HepG2 (cell line): ENCODE measurements at regions not wholly inside any gene's neighbourhood (a gene's known extent, or its start where the extent isn't known, plus 50 kb on each side); places are given as distances from the start of the nearest gene placed in this dataset.

Experiments used
- ATAC-seq: fragments of 200-7000 bp; cut with Tn5 transposase; 3 replicates; pipeline ENCODE4 v1.9.1; 2020; ENCODE audit warnings: mild to moderate bottlenecking, moderate library complexity
- BruUV-seq: library from RNA; stranded (reverse); fragments of 400-500 nt; replicated peaks from 2 replicates; lab custom pipeline; 2021; lab: Mats Ljungman, UMichigan
- CTCF ChIA-PET: fragments of 300-600 bp; formaldehyde crosslinking; extraction: SDS; loops from one replicate; lab custom pipeline; 2021; ENCODE audit warnings: low total read pairs, inconsistent platforms, low intra/inter-chr PET ratio; lab: Yijun Ruan, JAX
- POLR2A ChIA-PET: fragments of 350-600 bp; sonication (Branson Sonifier 250); formaldehyde crosslinking; loops from one replicate; lab custom pipeline; 2020; ENCODE audit warnings: antibody characterized with exemption, inconsistent platforms; lab: Yijun Ruan, JAX
- DNase-seq: peaks from one replicate; pipeline ENCODE4 v3.0.0-alpha.2; 2015; ENCODE audit warnings: low spot score
- FAIRE-seq: peaks from 3 replicates; lab custom pipeline; 2011; peaks lifted over from hg19 to GRCh38; lab: Jason Lieb, UNC
- H2AFZ ChIP-seq: one replicate; pipeline ENCODE4 v1.6.1; 2011; ENCODE audit warnings: low read length, inconsistent platforms
- H3K27ac ChIP-seq: fragments of 300-600 bp; 3 replicates; pipeline ENCODE4 v1.8.0; 2011; ENCODE audit warnings: mixed run types, mild to moderate bottlenecking, mixed read lengths, low read length, inconsistent platforms; ENCODE audit not compliant: insufficient read depth; ENCODE audit errors: extremely low read length
- H3K27me3 ChIP-seq, 2 experiments: fragments of 200-600 bp in 1 of 2; 2 replicates in 1 of 2; 3 replicates in 1 of 2; pipeline versions ENCODE4 v1.6.0 to v1.8.0; 2011; ENCODE audit warnings: low read length in 2 of 2, mild to moderate bottlenecking in 2 of 2, moderate library complexity in 2 of 2, inconsistent platforms in 1 of 2; ENCODE audit not compliant: insufficient read depth in 2 of 2, control insufficient read depth in 1 of 2
- H3K36me3 ChIP-seq, 2 experiments: fragments of 200-600 bp in 1 of 2; replicated peaks in 1 of 2; 2 replicates in 1 of 2; 3 replicates in 1 of 2; pipeline versions ENCODE4 v1.5.1 to v1.8.0; 2011; ENCODE audit warnings: low read length in 2 of 2, inconsistent platforms in 1 of 2; ENCODE audit not compliant: insufficient read depth in 2 of 2, control insufficient read depth in 1 of 2
- H3K4me1 ChIP-seq: 2 replicates; pipeline ENCODE4 v1.5.1; 2012; ENCODE audit warnings: low read length, inconsistent platforms; ENCODE audit not compliant: insufficient read depth
- H3K4me2 ChIP-seq: 2 replicates; pipeline ENCODE4 v1.6.0; 2011; ENCODE audit warnings: low read depth, low read length, inconsistent platforms
- H3K4me3 ChIP-seq, 3 experiments: fragments of 200-600 bp in 1 of 3; sonication (generic), shearing (Covaris generic) in 1 of 3; replicated peaks in 1 of 3; 2 replicates each; pipeline ENCODE4 v1.5.1; 2011 to 2016; ENCODE audit warnings: low read length in 3 of 3, inconsistent platforms in 2 of 3, low read depth in 2 of 3, mild to moderate bottlenecking in 2 of 3, control low read depth in 1 of 3, mixed read lengths in 1 of 3; ENCODE audit not compliant: insufficient read depth in 1 of 3
- H3K79me2 ChIP-seq: one replicate; pipeline ENCODE4 v1.6.1; 2011; ENCODE audit warnings: low read length, inconsistent platforms; ENCODE audit not compliant: insufficient read depth
- H3K9ac ChIP-seq: 2 replicates; pipeline ENCODE4 v1.6.0; 2011; ENCODE audit warnings: mild to moderate bottlenecking, low read depth, low read length, inconsistent platforms; ENCODE audit not compliant: insufficient read depth
- H3K9me3 ChIP-seq: 2 replicates; pipeline ENCODE4 v1.5.1; 2012; ENCODE audit warnings: mild to moderate bottlenecking, low read length
- H4K20me1 ChIP-seq: 2 replicates; pipeline ENCODE4 v1.6.0; 2011; ENCODE audit warnings: inconsistent platforms, mild to moderate bottlenecking, low read length, moderate library complexity; ENCODE audit not compliant: insufficient read depth
- AGO1 ChIP-seq: fragments of 200-400 bp; formaldehyde crosslinking; IDR thresholded peaks from 2 replicates; pipeline ENCODE4 v1.6.1; 2017; ENCODE audit warnings: mild to moderate bottlenecking, low read depth, low read length, moderate library complexity; ENCODE audit not compliant: poor library complexity, severe bottlenecking
- DNMT1 ChIP-seq: sonication (generic); formaldehyde crosslinking; IDR thresholded peaks from 2 replicates; pipeline ENCODE4 v1.5.1; 2020; ENCODE audit warnings: mild to moderate bottlenecking, missing genetic modification reagents
- FOXC1 ChIP-seq: sonication (generic); formaldehyde crosslinking; IDR thresholded peaks from 2 replicates; pipeline ENCODE4 v1.8.0; 2022; ENCODE audit warnings: mild to moderate bottlenecking, missing genetic modification reagents, borderline replicate concordance
- PHF5A ChIP-seq: IDR thresholded peaks from one replicate; pipeline ENCODE4 v1.6.1; 2018; ENCODE audit warnings: low read depth, missing genetic modification reagents; ENCODE audit not compliant: unreplicated experiment
- ZIK1 ChIP-seq: sonication (generic); formaldehyde crosslinking; IDR thresholded peaks from 2 replicates; pipeline ENCODE4 v1.5.0; 2020; ENCODE audit warnings: mild to moderate bottlenecking, low read depth, missing genetic modification reagents, borderline replicate concordance
- ZNF562 ChIP-seq: sonication (generic); formaldehyde crosslinking; IDR thresholded peaks from 2 replicates; pipeline ENCODE4 v1.8.0; 2022; ENCODE audit warnings: missing genetic modification reagents, borderline replicate concordance
- WGBS: methylation state at CpG from one replicate; pipeline ENCODE4 v1.1.6; 2017; ENCODE audit warnings: low lambda C conversion rate; 5-methylcytosine and 5-hydroxymethylcytosine counted together
- in situ Hi-C: cut with HindIII; loops from 2 replicates; pipeline ENCODE4 v1.10.0; 2017; ENCODE audit warnings: low pct_unique_long_range_greater_than_20kb; ENCODE audit not compliant: extremely low pct_ligation_motif_present
- intact Hi-C: fragments of 100-400 bp; cut with micrococcal nuclease; formaldehyde crosslinking; loops from one replicate; pipeline ENCODE4 v1.10.0; 2022; ENCODE audit not compliant: unreplicated experiment
- TF ChIP-seq, protein P1 (sequence below): sonication (generic); formaldehyde crosslinking; IDR thresholded peaks from 2 replicates; pipeline ENCODE4 v1.4.0; 2020; ENCODE audit warnings: missing genetic modification reagents, borderline replicate concordance
- TF ChIP-seq, protein P2 (sequence below): sonication (generic); formaldehyde crosslinking; IDR thresholded peaks from 2 replicates; pipeline ENCODE4 v1.4.0; 2020; ENCODE audit warnings: mild to moderate bottlenecking, missing genetic modification reagents
- TF ChIP-seq, protein P3 (sequence below): sonication (generic); formaldehyde crosslinking; IDR thresholded peaks from 2 replicates; pipeline ENCODE4 v1.8.1; 2023; ENCODE audit warnings: mild to moderate bottlenecking, missing genetic modification reagents

DNA sequence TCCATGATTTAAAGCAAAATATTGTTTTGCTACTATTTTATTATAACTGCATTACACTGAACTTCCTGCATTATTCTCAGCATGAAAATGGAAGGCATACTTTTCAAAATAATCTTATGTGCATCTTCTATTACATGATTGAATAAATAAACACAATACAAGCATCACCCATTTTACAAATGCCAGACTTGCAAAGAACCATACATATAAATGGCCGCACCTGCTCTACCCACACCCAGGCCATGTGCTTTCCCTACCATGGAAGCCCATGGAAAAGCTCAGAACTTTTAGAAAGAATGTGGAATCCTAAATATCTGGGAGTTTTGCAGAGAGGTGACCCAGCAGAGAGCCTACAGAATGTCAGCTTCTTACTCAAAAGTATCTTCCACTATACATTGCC, 127.2 kb downstream of the SHOX2 start:
- in situ Hi-C loops = no loop called here
- TF ChIP-seq FOXC1 = no peak
- no peak for TF ChIP-seq ZNF562 (CRISPR knock-in tag)
- TF ChIP-seq, protein P1, sequence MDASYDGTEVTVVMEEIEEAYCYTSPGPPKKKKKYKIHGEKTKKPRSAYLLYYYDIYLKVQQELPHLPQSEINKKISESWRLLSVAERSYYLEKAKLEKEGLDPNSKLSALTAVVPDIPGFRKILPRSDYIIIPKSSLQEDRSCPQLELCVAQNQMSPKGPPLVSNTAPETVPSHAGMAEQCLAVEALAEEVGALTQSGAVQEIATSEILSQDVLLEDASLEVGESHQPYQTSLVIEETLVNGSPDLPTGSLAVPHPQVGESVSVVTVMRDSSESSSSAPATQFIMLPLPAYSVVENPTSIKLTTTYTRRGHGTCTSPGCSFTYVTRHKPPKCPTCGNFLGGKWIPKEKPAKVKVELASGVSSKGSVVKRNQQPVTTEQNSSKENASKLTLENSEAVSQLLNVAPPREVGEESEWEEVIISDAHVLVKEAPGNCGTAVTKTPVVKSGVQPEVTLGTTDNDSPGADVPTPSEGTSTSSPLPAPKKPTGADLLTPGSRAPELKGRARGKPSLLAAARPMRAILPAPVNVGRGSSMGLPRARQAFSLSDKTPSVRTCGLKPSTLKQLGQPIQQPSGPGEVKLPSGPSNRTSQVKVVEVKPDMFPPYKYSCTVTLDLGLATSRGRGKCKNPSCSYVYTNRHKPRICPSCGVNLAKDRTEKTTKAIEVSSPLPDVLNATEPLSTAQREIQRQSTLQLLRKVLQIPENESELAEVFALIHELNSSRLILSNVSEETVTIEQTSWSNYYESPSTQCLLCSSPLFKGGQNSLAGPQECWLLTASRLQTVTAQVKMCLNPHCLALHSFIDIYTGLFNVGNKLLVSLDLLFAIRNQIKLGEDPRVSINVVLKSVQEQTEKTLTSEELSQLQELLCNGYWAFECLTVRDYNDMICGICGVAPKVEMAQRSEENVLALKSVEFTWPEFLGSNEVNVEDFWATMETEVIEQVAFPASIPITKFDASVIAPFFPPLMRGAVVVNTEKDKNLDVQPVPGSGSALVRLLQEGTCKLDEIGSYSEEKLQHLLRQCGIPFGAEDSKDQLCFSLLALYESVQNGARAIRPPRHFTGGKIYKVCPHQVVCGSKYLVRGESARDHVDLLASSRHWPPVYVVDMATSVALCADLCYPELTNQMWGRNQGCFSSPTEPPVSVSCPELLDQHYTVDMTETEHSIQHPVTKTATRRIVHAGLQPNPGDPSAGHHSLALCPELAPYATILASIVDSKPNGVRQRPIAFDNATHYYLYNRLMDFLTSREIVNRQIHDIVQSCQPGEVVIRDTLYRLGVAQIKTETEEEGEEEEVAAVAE (CRISPR knock-in tag) = no peak
- TF ChIP-seq AGO1 = no peak
- Histone ChIP-seq H3K27me3 (no peaks in the 10 kb centered on the region), H3K79me2 (no peaks in the 10 kb centered on the region), H4K20me1 (no peaks in the 10 kb centered on the region), H3K27ac (no peak overlapping the region), H2AFZ (no peak overlapping the region), H3K9ac (no peak overlapping the region), H3K4me1 (no peaks in the 10 kb centered on the region), H3K4me2 (no peak overlapping the region), H3K9me3 (no peaks in the 10 kb centered on the region), H3K4me3 (no peak overlapping the region), H3K36me3 (no peaks in the 10 kb centered on the region)
- intact Hi-C loops = no loop called here
- BruUV-seq = no TSS peak
- no peak for FAIRE-seq
- ATAC-seq = no peak
- DNase-seq = no peak
- WGBS = 0% methylated on average over 1 of the region's 1 CpG
- POLR2A ChIA-PET = no interaction called here
- CTCF ChIA-PET = no interaction called here

DNA sequence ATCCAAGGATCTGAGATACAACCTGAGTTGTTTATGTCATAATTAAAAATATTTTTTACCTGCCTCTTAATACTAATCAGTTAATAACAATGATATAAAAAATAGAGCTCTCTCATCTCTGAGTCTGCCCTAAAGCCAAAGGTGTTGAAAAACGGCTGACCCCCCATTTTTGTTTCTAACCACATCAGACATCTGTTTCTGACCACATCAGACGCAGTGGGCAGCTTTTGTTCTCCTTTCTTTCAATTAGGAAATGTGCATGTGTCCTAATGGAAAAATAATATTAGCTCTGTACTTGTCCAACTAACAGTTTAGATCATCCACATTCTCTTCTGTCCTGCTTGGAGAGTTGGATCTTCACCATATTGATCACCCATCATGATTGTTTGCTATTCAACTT, 144.6 kb downstream of the SHOX2 start:
- Histone ChIP-seq H4K20me1 (no peaks in the 10 kb centered on the region), H3K36me3 (no peaks in the 10 kb centered on the region), H3K4me2 (no peak overlapping the region), H2AFZ (no peak overlapping the region), H3K9ac (no peak overlapping the region), H3K79me2 (no peaks in the 10 kb centered on the region), H3K4me1 (no peaks in the 10 kb centered on the region), H3K4me3 (no peak overlapping the region), H3K27ac (no peak overlapping the region), H3K9me3 (no peaks in the 10 kb centered on the region), H3K27me3 (peaks cover 0 to 3% of the 10 kb centered on the region in 2 experiments; a peak in 1 of 5 replicates)
- BruUV-seq = no TSS peak
- intact Hi-C loops (no loop called here), in situ Hi-C loops (no loop called here)
- ChIA-PET CTCF (no interaction called here), POLR2A (no interaction called here)
- ATAC-seq (no peak), DNase-seq (no peak), FAIRE-seq (no peak)
- WGBS = 14% methylated on average over 2 of the region's 2 CpGs
- no peak for TF ChIP-seq PHF5A
- TF ChIP-seq, protein P2, sequence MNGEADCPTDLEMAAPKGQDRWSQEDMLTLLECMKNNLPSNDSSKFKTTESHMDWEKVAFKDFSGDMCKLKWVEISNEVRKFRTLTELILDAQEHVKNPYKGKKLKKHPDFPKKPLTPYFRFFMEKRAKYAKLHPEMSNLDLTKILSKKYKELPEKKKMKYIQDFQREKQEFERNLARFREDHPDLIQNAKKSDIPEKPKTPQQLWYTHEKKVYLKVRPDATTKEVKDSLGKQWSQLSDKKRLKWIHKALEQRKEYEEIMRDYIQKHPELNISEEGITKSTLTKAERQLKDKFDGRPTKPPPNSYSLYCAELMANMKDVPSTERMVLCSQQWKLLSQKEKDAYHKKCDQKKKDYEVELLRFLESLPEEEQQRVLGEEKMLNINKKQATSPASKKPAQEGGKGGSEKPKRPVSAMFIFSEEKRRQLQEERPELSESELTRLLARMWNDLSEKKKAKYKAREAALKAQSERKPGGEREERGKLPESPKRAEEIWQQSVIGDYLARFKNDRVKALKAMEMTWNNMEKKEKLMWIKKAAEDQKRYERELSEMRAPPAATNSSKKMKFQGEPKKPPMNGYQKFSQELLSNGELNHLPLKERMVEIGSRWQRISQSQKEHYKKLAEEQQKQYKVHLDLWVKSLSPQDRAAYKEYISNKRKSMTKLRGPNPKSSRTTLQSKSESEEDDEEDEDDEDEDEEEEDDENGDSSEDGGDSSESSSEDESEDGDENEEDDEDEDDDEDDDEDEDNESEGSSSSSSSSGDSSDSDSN = no peak
- TF ChIP-seq, protein P3, sequence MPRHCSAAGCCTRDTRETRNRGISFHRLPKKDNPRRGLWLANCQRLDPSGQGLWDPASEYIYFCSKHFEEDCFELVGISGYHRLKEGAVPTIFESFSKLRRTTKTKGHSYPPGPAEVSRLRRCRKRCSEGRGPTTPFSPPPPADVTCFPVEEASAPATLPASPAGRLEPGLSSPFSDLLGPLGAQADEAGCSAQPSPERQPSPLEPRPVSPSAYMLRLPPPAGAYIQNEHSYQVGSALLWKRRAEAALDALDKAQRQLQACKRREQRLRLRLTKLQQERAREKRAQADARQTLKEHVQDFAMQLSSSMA (CRISPR knock-in tag) = no peak
- TF ChIP-seq DNMT1 (CRISPR knock-in tag) = no peak
- TF ChIP-seq ZIK1 (CRISPR knock-in tag) = no peak
